Progenitor cell of endocrine pancreas (in vitro differentiated cells): ENCODE measurements at regions not wholly inside any gene's neighbourhood (a gene's known extent, or its start where the extent isn't known, plus 50 kb on each side); places are given as distances from the start of the nearest gene placed in this dataset.

Experiments
- DNase-seq: peaks from one replicate; pipeline ENCODE4 v3.0.0; 2021; ENCODE audit warnings: low spot score; ENCODE audit not compliant: unreplicated experiment
- H3K27ac Mint-ChIP-seq: 2 replicates; pipeline ENCODE4 v1.8.0; 2021; ENCODE audit warnings: mild to moderate bottlenecking, moderate library complexity, mixed read lengths
- H3K27me3 Mint-ChIP-seq: 2 replicates; pipeline ENCODE4 v1.8.0; 2021; ENCODE audit warnings: mixed read lengths
- H3K36me3 Mint-ChIP-seq: 2 replicates; pipeline ENCODE4 v1.8.0; 2022; ENCODE audit warnings: mixed read lengths; ENCODE audit not compliant: insufficient read depth
- H3K4me1 Mint-ChIP-seq: 2 replicates; pipeline ENCODE4 v1.8.0; 2021; ENCODE audit warnings: low read depth, mixed read lengths
- H3K4me3 Mint-ChIP-seq: 2 replicates; pipeline ENCODE4 v1.8.0; 2021; ENCODE audit warnings: low read depth, mild to moderate bottlenecking, moderate library complexity, mixed read lengths
- H3K9me3 Mint-ChIP-seq: 2 replicates; pipeline ENCODE4 v1.8.0; 2021; ENCODE audit warnings: low read depth, mixed read lengths
- CTCF ChIP-seq: fragments of 200-600 bp; sonication (generic); IDR thresholded peaks from one replicate; pipeline ENCODE4 v1.5.0; 2021; ENCODE audit warnings: antibody characterized with exemption, mild to moderate bottlenecking; ENCODE audit not compliant: unreplicated experiment

- H3K27ac Mint-ChIP-seq, result no peak overlapping the region
- TF ChIP-seq CTCF, result no peak
- H3K4me1 Mint-ChIP-seq, result no peaks in the 10 kb centered on the region
- DNase-seq, result no peak
- peaks cover 7% of the 10 kb centered on the region for H3K9me3 Mint-ChIP-seq
- peaks cover 1% of the 10 kb centered on the region for H3K36me3 Mint-ChIP-seq
- H3K4me3 Mint-ChIP-seq, result no peak overlapping the region
- H3K27me3 Mint-ChIP-seq, result peaks cover 3% of the 10 kb centered on the region
These were observed 755.5 kb downstream of the RNF144A start for GRCh38 chr2:7672685-7673071.

- H3K4me3 Mint-ChIP-seq, result no peak overlapping the region
- H3K36me3 Mint-ChIP-seq, result peaks cover 1% of the 10 kb centered on the region
- H3K27me3 Mint-ChIP-seq, result peaks cover 3% of the 10 kb centered on the region
- no peaks in the 10 kb centered on the region for H3K4me1 Mint-ChIP-seq
- H3K9me3 Mint-ChIP-seq, result peaks cover 7% of the 10 kb centered on the region
- no peak for TF ChIP-seq CTCF
- DNase-seq, result no peak
- H3K27ac Mint-ChIP-seq, result no peak overlapping the region
These were observed 755.9 kb downstream of the RNF144A start for GRCh38 chr2:7673101-7673500.

GRCh38 chr2:7673853-7674252 is 756.6 kb downstream of the RNF144A start:
- Mint-ChIP-seq H3K4me3 (no peak overlapping the region), H3K9me3 (peaks cover 7% of the 10 kb centered on the region), H3K27me3 (peaks cover 7% of the 10 kb centered on the region), H3K4me1 (no peaks in the 10 kb centered on the region), H3K36me3 (peaks cover 1% of the 10 kb centered on the region), H3K27ac (no peak overlapping the region)
- DNase-seq, result no peak
- no peak for TF ChIP-seq CTCF

GRCh38 chr2:7674606-7675005 is 757.4 kb downstream of the RNF144A start:
- no peak for DNase-seq
- no peak for TF ChIP-seq CTCF
- peaks cover 7% of the 10 kb centered on the region for H3K27me3 Mint-ChIP-seq
- no peak overlapping the region for H3K4me3 Mint-ChIP-seq
- no peak overlapping the region for H3K27ac Mint-ChIP-seq
- peaks cover 7% of the 10 kb centered on the region for H3K9me3 Mint-ChIP-seq
- no peaks in the 10 kb centered on the region for H3K4me1 Mint-ChIP-seq
- H3K36me3 Mint-ChIP-seq, result peaks cover 1% of the 10 kb centered on the region

GRCh38 chr2:7676714-7677113 is 759.5 kb downstream of the RNF144A start:
- Mint-ChIP-seq H3K9me3 (peaks cover 7% of the 10 kb centered on the region), H3K27me3 (peaks cover 7% of the 10 kb centered on the region), H3K27ac (peak overlapping the region; percentile 33), H3K4me3 (no peak overlapping the region), H3K36me3 (peaks cover 1% of the 10 kb centered on the region), H3K4me1 (peaks cover under 1% of the 10 kb centered on the region)
- DNase-seq, result no peak
- TF ChIP-seq CTCF, result no peak
